Prostate gland (tissue), 2 donors: ENCODE measurements at regions not wholly inside any gene's neighbourhood (a gene's known extent, or its start where the extent isn't known, plus 50 kb on each side); places are given as distances from the start of the nearest gene placed in this dataset.

Source experiments
- POLR2AphosphoS5 ChIP-seq: sonication (generic); formaldehyde crosslinking; IDR thresholded peaks from one replicate; pipeline ENCODE4 v1.6.1; 2017; ENCODE audit warnings: antibody characterized with exemption
- TF ChIP-seq, protein P1 (sequence below), 4 experiments: fragments of 200-600 bp in 2 of 4; fragments of 450-650 bp in 2 of 4; sonication (generic) in 2 of 4; IDR thresholded peaks; 1 replicate in 3 of 4; 2 replicates in 1 of 4; pipeline ENCODE4 v1.5.1; 2016 to 2019; ENCODE audit warnings: antibody characterized with exemption in 4 of 4, mild to moderate bottlenecking in 2 of 4, moderate library complexity in 2 of 4

GRCh38 chr17:77786740-77787505 lies 171.6 kb upstream of the TNRC6C start:
- TF ChIP-seq, protein P1, sequence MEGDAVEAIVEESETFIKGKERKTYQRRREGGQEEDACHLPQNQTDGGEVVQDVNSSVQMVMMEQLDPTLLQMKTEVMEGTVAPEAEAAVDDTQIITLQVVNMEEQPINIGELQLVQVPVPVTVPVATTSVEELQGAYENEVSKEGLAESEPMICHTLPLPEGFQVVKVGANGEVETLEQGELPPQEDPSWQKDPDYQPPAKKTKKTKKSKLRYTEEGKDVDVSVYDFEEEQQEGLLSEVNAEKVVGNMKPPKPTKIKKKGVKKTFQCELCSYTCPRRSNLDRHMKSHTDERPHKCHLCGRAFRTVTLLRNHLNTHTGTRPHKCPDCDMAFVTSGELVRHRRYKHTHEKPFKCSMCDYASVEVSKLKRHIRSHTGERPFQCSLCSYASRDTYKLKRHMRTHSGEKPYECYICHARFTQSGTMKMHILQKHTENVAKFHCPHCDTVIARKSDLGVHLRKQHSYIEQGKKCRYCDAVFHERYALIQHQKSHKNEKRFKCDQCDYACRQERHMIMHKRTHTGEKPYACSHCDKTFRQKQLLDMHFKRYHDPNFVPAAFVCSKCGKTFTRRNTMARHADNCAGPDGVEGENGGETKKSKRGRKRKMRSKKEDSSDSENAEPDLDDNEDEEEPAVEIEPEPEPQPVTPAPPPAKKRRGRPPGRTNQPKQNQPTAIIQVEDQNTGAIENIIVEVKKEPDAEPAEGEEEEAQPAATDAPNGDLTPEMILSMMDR (IDR thresholded peaks at IDR 0.05): no peak
- no peak for TF ChIP-seq POLR2AphosphoS5
